Neural cell (in vitro differentiated cells): ENCODE measurements at regions not wholly inside any gene's neighbourhood (a gene's known extent, or its start where the extent isn't known, plus 50 kb on each side); places are given as distances from the start of the nearest gene placed in this dataset.

Experiments
- H2AFZ ChIP-seq: fragments of 200-600, 300-800 bp; sonication (generic), shearing (Covaris generic); 2 replicates; pipeline ENCODE4 v1.6.0; 2014; ENCODE audit warnings: low read depth, mild to moderate bottlenecking, antibody characterized with exemption, low read length, moderate library complexity
- H3F3A ChIP-seq: fragments of 200-600 bp; shearing (Covaris generic); 2 replicates; pipeline ENCODE4 v1.6.1; 2016; ENCODE audit warnings: mild to moderate bottlenecking, moderate library complexity, mixed read lengths, antibody characterized with exemption, low read length; ENCODE audit not compliant: insufficient read depth, poor library complexity, severe bottlenecking
- H3K27ac ChIP-seq: fragments of 200-600, 300-800 bp; sonication (generic), shearing (Covaris generic); 2 replicates; pipeline ENCODE4 v1.5.1; 2014; ENCODE audit warnings: mild to moderate bottlenecking, low read length, moderate library complexity
- H3K27me3 ChIP-seq: fragments of 300-800, 200-600 bp; sonication (generic), shearing (Covaris generic); 2 replicates; pipeline ENCODE4 v1.6.0; 2014; ENCODE audit warnings: mild to moderate bottlenecking, low read depth, low read length, moderate library complexity; ENCODE audit not compliant: insufficient read depth
- H3K36me3 ChIP-seq: fragments of 300-800, 200-600 bp; sonication (generic), shearing (Covaris generic); 2 replicates; pipeline ENCODE4 v1.5.1; 2014; ENCODE audit warnings: mild to moderate bottlenecking, antibody characterized with exemption, low read length, moderate library complexity; ENCODE audit not compliant: insufficient read depth
- H3K4me2 ChIP-seq: fragments of 300-800, 200-600 bp; sonication (generic), shearing (Covaris generic); 2 replicates; pipeline ENCODE4 v1.6.0; 2014; ENCODE audit warnings: mild to moderate bottlenecking, low read length
- H3K4me3 ChIP-seq: fragments of 300-800, 200-600 bp; sonication (generic), shearing (Covaris generic); 2 replicates; pipeline ENCODE4 v1.5.1; 2014; ENCODE audit warnings: mild to moderate bottlenecking, low read length, moderate library complexity
- H3K79me2 ChIP-seq: fragments of 200-600 bp; shearing (Covaris generic); replicated peaks from 2 replicates; pipeline ENCODE4 v1.6.0; 2014; ENCODE audit warnings: mild to moderate bottlenecking, low read length, moderate library complexity; ENCODE audit not compliant: insufficient read depth
- H3K9ac ChIP-seq: fragments of 300-800, 200-600 bp; sonication (generic), shearing (Covaris generic); 2 replicates; pipeline ENCODE4 v1.6.1; 2016; ENCODE audit warnings: mild to moderate bottlenecking, low read length, mixed read lengths
- H3K9me2 ChIP-seq: fragments of 200-600 bp; shearing (Covaris generic); 2 replicates; pipeline ENCODE4 v1.6.1; 2016; ENCODE audit warnings: mild to moderate bottlenecking, low read length, mixed read lengths; ENCODE audit not compliant: insufficient read depth
- H3K9me3 ChIP-seq: fragments of 200-600, 300-800 bp; sonication (generic), shearing (Covaris generic); 2 replicates; pipeline ENCODE4 v1.6.1; 2016; ENCODE audit warnings: mild to moderate bottlenecking, mixed run types, low read length, moderate library complexity, mixed read lengths
- H4K20me1 ChIP-seq: fragments of 200-600 bp; shearing (Covaris generic); 2 replicates; pipeline ENCODE4 v1.6.1; 2016; ENCODE audit warnings: mild to moderate bottlenecking, mixed run types; ENCODE audit not compliant: insufficient read depth
- EP300 ChIP-seq: fragments of 450-650 bp; conservative IDR thresholded peaks from 2 replicates; pipeline ENCODE4 v1.6.1; 2014; ENCODE audit warnings: antibody characterized with exemption, mild to moderate bottlenecking, moderate library complexity; ENCODE audit not compliant: poor library complexity, severe bottlenecking
- EZH2 ChIP-seq: fragments of 200-600, 300-800 bp; shearing (Covaris generic), sonication (generic); IDR thresholded peaks from 2 replicates; pipeline ENCODE4 v1.6.1; 2014; ENCODE audit warnings: antibody characterized with exemption, low read length, borderline replicate concordance, mild to moderate bottlenecking; ENCODE audit not compliant: insufficient read depth, poor library complexity, severe bottlenecking
- MXI1 ChIP-seq: fragments of 450-650 bp; conservative IDR thresholded peaks from 2 replicates; pipeline ENCODE4 v1.6.1; 2014; ENCODE audit warnings: antibody characterized with exemption, mild to moderate bottlenecking; ENCODE audit not compliant: poor library complexity, severe bottlenecking
- POLR2AphosphoS5 ChIP-seq: IDR thresholded peaks from 2 replicates; pipeline ENCODE4 v1.6.1; 2012
- RAD21 ChIP-seq: fragments of 450-650 bp; conservative IDR thresholded peaks from 2 replicates; pipeline ENCODE4 v1.6.1; 2014; ENCODE audit warnings: antibody characterized with exemption, mild to moderate bottlenecking, moderate library complexity
- SMC3 ChIP-seq: fragments of 450-650 bp; conservative IDR thresholded peaks from 2 replicates; pipeline ENCODE4 v1.6.1; 2014; ENCODE audit warnings: antibody characterized with exemption, mild to moderate bottlenecking, moderate library complexity; ENCODE audit not compliant: poor library complexity
- TAF1 ChIP-seq: IDR thresholded peaks from 2 replicates; pipeline ENCODE4 v1.6.1; 2012; ENCODE audit warnings: low read depth
- TF ChIP-seq, protein P1 (sequence below): IDR thresholded peaks from 2 replicates; pipeline ENCODE4 v1.6.1; 2012; ENCODE audit warnings: borderline replicate concordance
- TF ChIP-seq, protein P2 (sequence below): fragments of 450-650 bp; IDR thresholded peaks from 2 replicates; pipeline ENCODE4 v1.5.1; 2014; ENCODE audit warnings: antibody characterized with exemption, mild to moderate bottlenecking, moderate library complexity; ENCODE audit not compliant: poor library complexity, severe bottlenecking

GRCh38 chr10:133027482-133027881 is 60.2 kb upstream of the ADGRA1 start:
- Histone ChIP-seq H3K4me3 (no peak overlapping the region), H4K20me1 (no peaks in the 10 kb centered on the region), H2AFZ (no peak overlapping the region), H3K27me3 (no peaks in the 10 kb centered on the region), H3K36me3 (no peaks in the 10 kb centered on the region), H3K9ac (no peak overlapping the region), H3K9me2 (no peaks in the 10 kb centered on the region), H3K27ac (no peak overlapping the region), H3K4me2 (no peak overlapping the region), H3K79me2 (no peaks in the 10 kb centered on the region), H3K9me3 (no peaks in the 10 kb centered on the region), H3F3A (no peaks in the 10 kb centered on the region)
- TF ChIP-seq POLR2AphosphoS5 (no peak), SMC3 (no peak), TAF1 (no peak), EP300 (no peak), MXI1 (no peak), EZH2 (no peak), RAD21 (no peak)
- TF ChIP-seq, protein P1, sequence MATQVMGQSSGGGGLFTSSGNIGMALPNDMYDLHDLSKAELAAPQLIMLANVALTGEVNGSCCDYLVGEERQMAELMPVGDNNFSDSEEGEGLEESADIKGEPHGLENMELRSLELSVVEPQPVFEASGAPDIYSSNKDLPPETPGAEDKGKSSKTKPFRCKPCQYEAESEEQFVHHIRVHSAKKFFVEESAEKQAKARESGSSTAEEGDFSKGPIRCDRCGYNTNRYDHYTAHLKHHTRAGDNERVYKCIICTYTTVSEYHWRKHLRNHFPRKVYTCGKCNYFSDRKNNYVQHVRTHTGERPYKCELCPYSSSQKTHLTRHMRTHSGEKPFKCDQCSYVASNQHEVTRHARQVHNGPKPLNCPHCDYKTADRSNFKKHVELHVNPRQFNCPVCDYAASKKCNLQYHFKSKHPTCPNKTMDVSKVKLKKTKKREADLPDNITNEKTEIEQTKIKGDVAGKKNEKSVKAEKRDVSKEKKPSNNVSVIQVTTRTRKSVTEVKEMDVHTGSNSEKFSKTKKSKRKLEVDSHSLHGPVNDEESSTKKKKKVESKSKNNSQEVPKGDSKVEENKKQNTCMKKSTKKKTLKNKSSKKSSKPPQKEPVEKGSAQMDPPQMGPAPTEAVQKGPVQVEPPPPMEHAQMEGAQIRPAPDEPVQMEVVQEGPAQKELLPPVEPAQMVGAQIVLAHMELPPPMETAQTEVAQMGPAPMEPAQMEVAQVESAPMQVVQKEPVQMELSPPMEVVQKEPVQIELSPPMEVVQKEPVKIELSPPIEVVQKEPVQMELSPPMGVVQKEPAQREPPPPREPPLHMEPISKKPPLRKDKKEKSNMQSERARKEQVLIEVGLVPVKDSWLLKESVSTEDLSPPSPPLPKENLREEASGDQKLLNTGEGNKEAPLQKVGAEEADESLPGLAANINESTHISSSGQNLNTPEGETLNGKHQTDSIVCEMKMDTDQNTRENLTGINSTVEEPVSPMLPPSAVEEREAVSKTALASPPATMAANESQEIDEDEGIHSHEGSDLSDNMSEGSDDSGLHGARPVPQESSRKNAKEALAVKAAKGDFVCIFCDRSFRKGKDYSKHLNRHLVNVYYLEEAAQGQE = no peak
- TF ChIP-seq, protein P2, sequence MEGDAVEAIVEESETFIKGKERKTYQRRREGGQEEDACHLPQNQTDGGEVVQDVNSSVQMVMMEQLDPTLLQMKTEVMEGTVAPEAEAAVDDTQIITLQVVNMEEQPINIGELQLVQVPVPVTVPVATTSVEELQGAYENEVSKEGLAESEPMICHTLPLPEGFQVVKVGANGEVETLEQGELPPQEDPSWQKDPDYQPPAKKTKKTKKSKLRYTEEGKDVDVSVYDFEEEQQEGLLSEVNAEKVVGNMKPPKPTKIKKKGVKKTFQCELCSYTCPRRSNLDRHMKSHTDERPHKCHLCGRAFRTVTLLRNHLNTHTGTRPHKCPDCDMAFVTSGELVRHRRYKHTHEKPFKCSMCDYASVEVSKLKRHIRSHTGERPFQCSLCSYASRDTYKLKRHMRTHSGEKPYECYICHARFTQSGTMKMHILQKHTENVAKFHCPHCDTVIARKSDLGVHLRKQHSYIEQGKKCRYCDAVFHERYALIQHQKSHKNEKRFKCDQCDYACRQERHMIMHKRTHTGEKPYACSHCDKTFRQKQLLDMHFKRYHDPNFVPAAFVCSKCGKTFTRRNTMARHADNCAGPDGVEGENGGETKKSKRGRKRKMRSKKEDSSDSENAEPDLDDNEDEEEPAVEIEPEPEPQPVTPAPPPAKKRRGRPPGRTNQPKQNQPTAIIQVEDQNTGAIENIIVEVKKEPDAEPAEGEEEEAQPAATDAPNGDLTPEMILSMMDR = no peak

- Histone ChIP-seq H3K27me3 (no peaks in the 10 kb centered on the region), H3F3A (no peaks in the 10 kb centered on the region), H3K9ac (no peak overlapping the region), H3K9me3 (no peaks in the 10 kb centered on the region), H3K9me2 (no peaks in the 10 kb centered on the region), H3K36me3 (no peaks in the 10 kb centered on the region), H3K4me2 (no peak overlapping the region), H3K79me2 (no peaks in the 10 kb centered on the region), H3K4me3 (no peak overlapping the region), H2AFZ (no peak overlapping the region), H4K20me1 (no peaks in the 10 kb centered on the region), H3K27ac (no peak overlapping the region)
- TF ChIP-seq, protein P2 = no peak
- TF ChIP-seq EP300 (no peak), EZH2 (no peak), RAD21 (no peak), TAF1 (no peak), MXI1 (no peak), SMC3 (no peak), POLR2AphosphoS5 (no peak)
- TF ChIP-seq, protein P1 = no peak
Measured at GRCh38 chr10:133026726-133027395, 60.9 kb upstream of the ADGRA1 start.
